ENCODE measurements at regions not wholly inside any gene's neighbourhood (a gene's known extent, or its start where the extent isn't known, plus 50 kb on each side); places are given as distances from the start of the nearest gene placed in this dataset.

GRCh38 chr3:5822843-5823242 is 635.3 kb downstream of the EDEM1 start:
- intact Hi-C loops (cut with DNase I; ENCODE audit: low total_unique reads), result no loop called here
- DNase-seq (ENCODE audit: low spot score in 2 of 2), result no peak
- TF ChIP-seq POLR2A (IDR thresholded peaks at IDR 0.05), result no peak
- TF ChIP-seq CTCF (IDR thresholded peaks at IDR 0.05), result no peak
- H3K4me3 ChIP-seq (ENCODE audit: low read depth, poor library complexity, severe bottlenecking), result no peak overlapping the region

DNA sequence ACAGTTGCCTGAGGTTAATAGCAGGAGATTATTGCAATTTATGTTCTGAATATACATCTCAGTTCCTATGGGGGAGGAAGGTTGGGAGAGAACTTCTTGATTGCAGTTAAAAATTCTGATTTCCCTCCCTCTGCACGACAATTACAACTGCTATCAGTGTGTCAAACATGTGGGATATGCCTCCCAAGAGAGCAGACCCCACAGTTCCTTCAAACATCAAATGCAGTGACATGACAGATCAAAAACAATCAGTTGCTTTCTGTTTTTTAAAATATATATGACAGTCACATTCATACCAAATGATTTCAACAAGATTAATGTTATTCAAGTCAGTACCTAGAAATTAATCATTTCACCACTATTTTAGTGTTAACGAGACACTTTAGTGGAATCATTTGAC is 639.0 kb downstream of the EDEM1 start:
- no peak for DNase-seq (ENCODE audit: low spot score in 2 of 2)
- no peak overlapping the region for H3K4me3 ChIP-seq (ENCODE audit: low read depth, poor library complexity, severe bottlenecking)
- intact Hi-C loops (cut with DNase I; ENCODE audit: low total_unique reads), result no loop called here
- TF ChIP-seq POLR2A (IDR thresholded peaks at IDR 0.05) (no peak), CTCF (IDR thresholded peaks at IDR 0.05) (no peak)
- WGBS, 2 donors, result 57 to 61% methylated on average over 2 of the region's 2 CpGs

DNA sequence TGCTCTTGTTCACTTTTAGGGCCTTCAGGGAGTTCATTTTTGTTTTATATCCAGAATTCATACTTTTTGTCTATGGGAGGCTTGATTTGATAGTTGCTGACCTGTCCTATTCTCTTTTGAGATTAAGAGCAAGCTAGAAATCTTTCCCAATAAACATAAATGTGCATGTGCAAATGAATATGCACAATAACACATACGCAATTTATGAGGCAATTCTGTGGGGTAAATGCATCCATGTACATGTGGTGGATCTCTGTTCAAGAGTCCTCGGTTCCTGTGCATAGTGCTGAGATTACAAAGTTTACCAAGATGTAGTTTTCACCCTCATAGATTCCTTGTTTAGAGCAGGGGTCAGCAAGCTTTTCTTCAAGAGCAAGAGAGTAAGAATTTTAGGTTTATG is 640.7 kb downstream of the EDEM1 start:
- no peak overlapping the region for H3K4me3 ChIP-seq (ENCODE audit: low read depth, poor library complexity, severe bottlenecking)
- WGBS, 2 donors, result 80 to 83% methylated on average over 2 of the region's 2 CpGs
- no peak for DNase-seq (ENCODE audit: low spot score in 2 of 2)
- intact Hi-C loops (cut with DNase I; ENCODE audit: low total_unique reads), result no loop called here
- TF ChIP-seq CTCF (IDR thresholded peaks at IDR 0.05) (no peak), POLR2A (IDR thresholded peaks at IDR 0.05) (no peak)

DNA sequence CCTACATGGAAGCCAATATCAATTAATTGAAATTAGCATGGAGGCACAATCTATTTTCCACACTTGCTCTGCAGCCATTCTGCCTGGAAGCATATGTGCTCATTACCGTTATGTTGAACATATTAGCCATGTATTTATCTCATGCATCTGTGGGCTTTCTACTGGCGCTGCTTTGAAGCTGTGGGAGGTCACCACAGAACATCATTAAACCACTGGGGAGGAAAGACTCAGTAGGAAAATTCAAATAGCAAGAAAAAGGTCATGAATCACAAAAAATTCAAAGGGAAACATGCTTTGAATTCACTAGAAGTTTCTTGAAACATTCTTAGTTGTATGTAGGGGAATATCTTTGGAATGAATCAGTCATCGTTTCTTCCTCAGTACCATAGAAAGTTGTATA is 652.5 kb downstream of the EDEM1 start:
- 43 to 50% methylated on average over 3 of the region's 3 CpGs for WGBS, 2 donors
- no peak for DNase-seq (ENCODE audit: low spot score in 2 of 2)
- intact Hi-C loops (cut with DNase I; ENCODE audit: low total_unique reads), result no loop called here
- TF ChIP-seq CTCF (IDR thresholded peaks at IDR 0.05) (no peak), POLR2A (IDR thresholded peaks at IDR 0.05) (no peak)
- no peak overlapping the region for H3K4me3 ChIP-seq (ENCODE audit: low read depth, poor library complexity, severe bottlenecking)

GRCh38 chr3:5841599-5841998 is 654.1 kb downstream of the EDEM1 start:
- H3K4me3 ChIP-seq (ENCODE audit: low read depth, poor library complexity, severe bottlenecking), result no peak overlapping the region
- intact Hi-C loops (cut with DNase I; ENCODE audit: low total_unique reads), result no loop called here
- TF ChIP-seq CTCF (IDR thresholded peaks at IDR 0.05) (no peak), POLR2A (IDR thresholded peaks at IDR 0.05) (no peak)
- no peak for DNase-seq (ENCODE audit: low spot score in 2 of 2)
- WGBS, 2 donors, result 47 to 66% methylated on average over 2 of the region's 2 CpGs

- no peak overlapping the region for H3K4me3 ChIP-seq (ENCODE audit: low read depth, poor library complexity, severe bottlenecking)
- DNase-seq (ENCODE audit: low spot score in 2 of 2), result no peak
- TF ChIP-seq POLR2A (IDR thresholded peaks at IDR 0.05), result no peak
- TF ChIP-seq CTCF (IDR thresholded peaks at IDR 0.05), result no peak
- intact Hi-C loops (cut with DNase I; ENCODE audit: low total_unique reads), result no loop called here
- 58 to 67% methylated on average over 1 of the region's 1 CpG for WGBS, 2 donors
These were observed 658.8 kb downstream of the EDEM1 start for GRCh38 chr3:5846261-5846660.
